Neural cell (in vitro differentiated cells): ENCODE measurements at regions not wholly inside any gene's neighbourhood (a gene's known extent, or its start where the extent isn't known, plus 50 kb on each side); places are given as distances from the start of the nearest gene placed in this dataset.

ENCODE experiments used
- H2AFZ ChIP-seq: fragments of 200-600, 300-800 bp; sonication (generic), shearing (Covaris generic); 2 replicates; pipeline ENCODE4 v1.6.0; 2014; ENCODE audit warnings: low read depth, mild to moderate bottlenecking, antibody characterized with exemption, low read length, moderate library complexity
- H3F3A ChIP-seq: fragments of 200-600 bp; shearing (Covaris generic); 2 replicates; pipeline ENCODE4 v1.6.1; 2016; ENCODE audit warnings: mild to moderate bottlenecking, moderate library complexity, mixed read lengths, antibody characterized with exemption, low read length; ENCODE audit not compliant: insufficient read depth, poor library complexity, severe bottlenecking
- H3K27ac ChIP-seq: fragments of 200-600, 300-800 bp; sonication (generic), shearing (Covaris generic); 2 replicates; pipeline ENCODE4 v1.5.1; 2014; ENCODE audit warnings: mild to moderate bottlenecking, low read length, moderate library complexity
- H3K27me3 ChIP-seq: fragments of 300-800, 200-600 bp; sonication (generic), shearing (Covaris generic); 2 replicates; pipeline ENCODE4 v1.6.0; 2014; ENCODE audit warnings: mild to moderate bottlenecking, low read depth, low read length, moderate library complexity; ENCODE audit not compliant: insufficient read depth
- H3K36me3 ChIP-seq: fragments of 300-800, 200-600 bp; sonication (generic), shearing (Covaris generic); 2 replicates; pipeline ENCODE4 v1.5.1; 2014; ENCODE audit warnings: mild to moderate bottlenecking, antibody characterized with exemption, low read length, moderate library complexity; ENCODE audit not compliant: insufficient read depth
- H3K4me2 ChIP-seq: fragments of 300-800, 200-600 bp; sonication (generic), shearing (Covaris generic); 2 replicates; pipeline ENCODE4 v1.6.0; 2014; ENCODE audit warnings: mild to moderate bottlenecking, low read length
- H3K4me3 ChIP-seq: fragments of 300-800, 200-600 bp; sonication (generic), shearing (Covaris generic); 2 replicates; pipeline ENCODE4 v1.5.1; 2014; ENCODE audit warnings: mild to moderate bottlenecking, low read length, moderate library complexity
- H3K79me2 ChIP-seq: fragments of 200-600 bp; shearing (Covaris generic); replicated peaks from 2 replicates; pipeline ENCODE4 v1.6.0; 2014; ENCODE audit warnings: mild to moderate bottlenecking, low read length, moderate library complexity; ENCODE audit not compliant: insufficient read depth
- H3K9ac ChIP-seq: fragments of 300-800, 200-600 bp; sonication (generic), shearing (Covaris generic); 2 replicates; pipeline ENCODE4 v1.6.1; 2016; ENCODE audit warnings: mild to moderate bottlenecking, low read length, mixed read lengths
- H3K9me2 ChIP-seq: fragments of 200-600 bp; shearing (Covaris generic); 2 replicates; pipeline ENCODE4 v1.6.1; 2016; ENCODE audit warnings: mild to moderate bottlenecking, low read length, mixed read lengths; ENCODE audit not compliant: insufficient read depth
- H3K9me3 ChIP-seq: fragments of 200-600, 300-800 bp; sonication (generic), shearing (Covaris generic); 2 replicates; pipeline ENCODE4 v1.6.1; 2016; ENCODE audit warnings: mild to moderate bottlenecking, mixed run types, low read length, moderate library complexity, mixed read lengths
- H4K20me1 ChIP-seq: fragments of 200-600 bp; shearing (Covaris generic); 2 replicates; pipeline ENCODE4 v1.6.1; 2016; ENCODE audit warnings: mild to moderate bottlenecking, mixed run types; ENCODE audit not compliant: insufficient read depth
- CTCF ChIP-seq: fragments of 450-650 bp; IDR thresholded peaks from 2 replicates; pipeline ENCODE4 v1.5.1; 2014; ENCODE audit warnings: antibody characterized with exemption, mild to moderate bottlenecking, moderate library complexity; ENCODE audit not compliant: poor library complexity, severe bottlenecking
- EP300 ChIP-seq: fragments of 450-650 bp; conservative IDR thresholded peaks from 2 replicates; pipeline ENCODE4 v1.6.1; 2014; ENCODE audit warnings: antibody characterized with exemption, mild to moderate bottlenecking, moderate library complexity; ENCODE audit not compliant: poor library complexity, severe bottlenecking
- EZH2 ChIP-seq: fragments of 200-600, 300-800 bp; shearing (Covaris generic), sonication (generic); IDR thresholded peaks from 2 replicates; pipeline ENCODE4 v1.6.1; 2014; ENCODE audit warnings: antibody characterized with exemption, low read length, borderline replicate concordance, mild to moderate bottlenecking; ENCODE audit not compliant: insufficient read depth, poor library complexity, severe bottlenecking
- MXI1 ChIP-seq: fragments of 450-650 bp; conservative IDR thresholded peaks from 2 replicates; pipeline ENCODE4 v1.6.1; 2014; ENCODE audit warnings: antibody characterized with exemption, mild to moderate bottlenecking; ENCODE audit not compliant: poor library complexity, severe bottlenecking
- POLR2AphosphoS5 ChIP-seq: IDR thresholded peaks from 2 replicates; pipeline ENCODE4 v1.6.1; 2012
- RAD21 ChIP-seq: fragments of 450-650 bp; conservative IDR thresholded peaks from 2 replicates; pipeline ENCODE4 v1.6.1; 2014; ENCODE audit warnings: antibody characterized with exemption, mild to moderate bottlenecking, moderate library complexity
- REST ChIP-seq: IDR thresholded peaks from 2 replicates; pipeline ENCODE4 v1.6.1; 2012; ENCODE audit warnings: borderline replicate concordance
- SMC3 ChIP-seq: fragments of 450-650 bp; conservative IDR thresholded peaks from 2 replicates; pipeline ENCODE4 v1.6.1; 2014; ENCODE audit warnings: antibody characterized with exemption, mild to moderate bottlenecking, moderate library complexity; ENCODE audit not compliant: poor library complexity
- TAF1 ChIP-seq: IDR thresholded peaks from 2 replicates; pipeline ENCODE4 v1.6.1; 2012; ENCODE audit warnings: low read depth

- Histone ChIP-seq H3F3A (no peaks in the 10 kb centered on the region), H3K9me2 (no peaks in the 10 kb centered on the region), H3K9me3 (no peaks in the 10 kb centered on the region), H2AFZ (no peak overlapping the region), H4K20me1 (no peaks in the 10 kb centered on the region), H3K9ac (no peak overlapping the region), H3K4me2 (no peak overlapping the region), H3K27me3 (no peaks in the 10 kb centered on the region), H3K36me3 (no peaks in the 10 kb centered on the region), H3K27ac (no peak overlapping the region), H3K4me3 (no peak overlapping the region), H3K79me2 (no peaks in the 10 kb centered on the region)
- no peak for TF ChIP-seq POLR2AphosphoS5
- TF ChIP-seq SMC3, result no peak
- no peak for TF ChIP-seq MXI1
- no peak for TF ChIP-seq CTCF
- TF ChIP-seq TAF1, result no peak
- no peak for TF ChIP-seq EZH2
- no peak for TF ChIP-seq REST
- TF ChIP-seq EP300, result no peak
- TF ChIP-seq RAD21, result no peak
Observed at GRCh38 chr4:22323691-22324090, 192.2 kb downstream of the ADGRA3 start.

GRCh38 chr4:22322996-22323395 is 192.9 kb downstream of the ADGRA3 start:
- Histone ChIP-seq H3K9me3 (no peaks in the 10 kb centered on the region), H2AFZ (no peak overlapping the region), H3K36me3 (no peaks in the 10 kb centered on the region), H3K79me2 (no peaks in the 10 kb centered on the region), H3K4me2 (no peak overlapping the region), H3K27me3 (no peaks in the 10 kb centered on the region), H3F3A (no peaks in the 10 kb centered on the region), H4K20me1 (no peaks in the 10 kb centered on the region), H3K9me2 (no peaks in the 10 kb centered on the region), H3K27ac (no peak overlapping the region), H3K9ac (no peak overlapping the region), H3K4me3 (no peak overlapping the region)
- no peak for TF ChIP-seq MXI1
- no peak for TF ChIP-seq EP300
- no peak for TF ChIP-seq CTCF
- no peak for TF ChIP-seq RAD21
- TF ChIP-seq REST, result no peak
- TF ChIP-seq SMC3, result no peak
- no peak for TF ChIP-seq EZH2
- no peak for TF ChIP-seq TAF1
- TF ChIP-seq POLR2AphosphoS5, result no peak
